Activated naive CD4-positive, alpha-beta T cell treated with anti-CD3 and anti-CD28 coated beads for 36 hours (primary cell): ENCODE measurements at regions not wholly inside any gene's neighbourhood (a gene's known extent, or its start where the extent isn't known, plus 50 kb on each side); places are given as distances from the start of the nearest gene placed in this dataset.
"Not testable (repeated sequence)": the region's sequence is repeated elsewhere in the genome, so short reads cannot be mapped to it uniquely, and the experiment has no call there.

ENCODE experiments used
- CTCF ChIA-PET: fragments of 350-600 bp; sonication (Branson Sonifier 250); formaldehyde crosslinking; loops from one replicate; lab custom pipeline; 2021; ENCODE audit warnings: antibody characterized with exemption; lab: Charles Lee
- DNase-seq: peaks from one replicate; pipeline ENCODE4 v3.0.0-alpha.2; 2020
- H3K27ac Mint-ChIP-seq: one replicate; pipeline ENCODE4 v1.8.0; 2021; ENCODE audit warnings: mild to moderate bottlenecking, mixed read lengths
- H3K27me3 Mint-ChIP-seq: one replicate; pipeline ENCODE4 v1.8.0; 2021; ENCODE audit warnings: low read depth, mixed read lengths
- H3K36me3 Mint-ChIP-seq: one replicate; pipeline ENCODE4 v1.8.0; 2021; ENCODE audit warnings: low read depth, mixed read lengths
- H3K4me1 Mint-ChIP-seq: one replicate; pipeline ENCODE4 v1.8.0; 2021; ENCODE audit warnings: low read depth, mixed read lengths
- H3K4me3 Mint-ChIP-seq: one replicate; pipeline ENCODE4 v1.8.0; 2021; ENCODE audit warnings: mild to moderate bottlenecking, moderate library complexity, mixed read lengths
- H3K9me3 Mint-ChIP-seq: one replicate; pipeline ENCODE4 v1.8.0; 2021; ENCODE audit warnings: mixed read lengths
- intact Hi-C: fragments of 100-400 bp; cut with micrococcal nuclease; formaldehyde crosslinking; loops from one replicate; pipeline ENCODE4 v1.15.1; 2023

GRCh38 chr3:152683521-152683999 lies 151.4 kb upstream of the P2RY1 start:
- H3K4me3 Mint-ChIP-seq: no peak overlapping the region
- no peaks in the 10 kb centered on the region for H3K4me1 Mint-ChIP-seq
- CTCF ChIA-PET: no interaction called here
- H3K27me3 Mint-ChIP-seq: peaks cover 9% of the 10 kb centered on the region
- H3K36me3 Mint-ChIP-seq: no peaks in the 10 kb centered on the region
- H3K27ac Mint-ChIP-seq: no peak overlapping the region
- no peak for DNase-seq
- no peaks in the 10 kb centered on the region for H3K9me3 Mint-ChIP-seq
- intact Hi-C loops: no loop called here

GRCh38 chr3:152684279-152684678 lies 150.7 kb upstream of the P2RY1 start:
- no peaks in the 10 kb centered on the region for H3K9me3 Mint-ChIP-seq
- no peak overlapping the region for H3K27ac Mint-ChIP-seq
- peaks cover 9% of the 10 kb centered on the region for H3K27me3 Mint-ChIP-seq
- CTCF ChIA-PET: no interaction called here
- no peaks in the 10 kb centered on the region for H3K4me1 Mint-ChIP-seq
- H3K36me3 Mint-ChIP-seq: no peaks in the 10 kb centered on the region
- H3K4me3 Mint-ChIP-seq: no peak overlapping the region
- DNase-seq: no peak
- intact Hi-C loops: no loop called here

- intact Hi-C loops: no loop called here
- DNase-seq: no peak
- CTCF ChIA-PET: no interaction called here
- H3K36me3 Mint-ChIP-seq: no peaks in the 10 kb centered on the region
- H3K4me3 Mint-ChIP-seq: no peak overlapping the region
- no peaks in the 10 kb centered on the region for H3K4me1 Mint-ChIP-seq
- H3K9me3 Mint-ChIP-seq: peaks cover 1% of the 10 kb centered on the region
- peaks cover 4% of the 10 kb centered on the region for H3K27me3 Mint-ChIP-seq
- no peak overlapping the region for H3K27ac Mint-ChIP-seq
Measured at GRCh38 chr3:152688313-152688712, 146.6 kb upstream of the P2RY1 start.

GRCh38 chr3:152692326-152692725 lies 142.6 kb upstream of the P2RY1 start:
- H3K4me1 Mint-ChIP-seq, intact Hi-C loops, H3K9me3 Mint-ChIP-seq, DNase-seq, H3K36me3 Mint-ChIP-seq, H3K27me3 Mint-ChIP-seq, H3K27ac Mint-ChIP-seq, H3K4me3 Mint-ChIP-seq, CTCF ChIA-PET: not testable (repeated sequence)

- H3K27ac Mint-ChIP-seq, H3K36me3 Mint-ChIP-seq, CTCF ChIA-PET, intact Hi-C loops, DNase-seq, H3K9me3 Mint-ChIP-seq, H3K27me3 Mint-ChIP-seq, H3K4me1 Mint-ChIP-seq, H3K4me3 Mint-ChIP-seq: not testable (repeated sequence)
Measured at GRCh38 chr3:152693521-152694250, 141.2 kb upstream of the P2RY1 start.

GRCh38 chr3:152695840-152696239 lies 139.1 kb upstream of the P2RY1 start:
- no peak overlapping the region for H3K27ac Mint-ChIP-seq
- CTCF ChIA-PET: interaction anchor here (0.6 kb wide), 1 partner anchor 41 kb away, joined by 3 read pairs; no protein-coding TSS in a partner anchor
- H3K4me3 Mint-ChIP-seq: no peak overlapping the region
- no peaks in the 10 kb centered on the region for H3K27me3 Mint-ChIP-seq
- H3K36me3 Mint-ChIP-seq: no peaks in the 10 kb centered on the region
- intact Hi-C loops: no loop called here
- H3K4me1 Mint-ChIP-seq: no peaks in the 10 kb centered on the region
- H3K9me3 Mint-ChIP-seq: peaks cover 1% of the 10 kb centered on the region
- DNase-seq: no peak

GRCh38 chr3:152696962-152697361 lies 138.0 kb upstream of the P2RY1 start:
- CTCF ChIA-PET: no interaction called here
- Mint-ChIP-seq H3K4me1 (no peaks in the 10 kb centered on the region), H3K9me3 (no peaks in the 10 kb centered on the region), H3K27me3 (peaks cover 2% of the 10 kb centered on the region), H3K36me3 (no peaks in the 10 kb centered on the region), H3K27ac (no peak overlapping the region), H3K4me3 (no peak overlapping the region)
- no peak for DNase-seq
- intact Hi-C loops: no loop called here

- no peak for DNase-seq
- peaks cover 2% of the 10 kb centered on the region for H3K27me3 Mint-ChIP-seq
- CTCF ChIA-PET: interaction anchor here (0.7 kb wide), 1 partner anchor 218 kb away, joined by 4 read pairs; no protein-coding TSS in a partner anchor
- no peak overlapping the region for H3K27ac Mint-ChIP-seq
- intact Hi-C loops: no loop called here
- H3K4me1 Mint-ChIP-seq: no peaks in the 10 kb centered on the region
- H3K36me3 Mint-ChIP-seq: no peaks in the 10 kb centered on the region
- H3K4me3 Mint-ChIP-seq: no peak overlapping the region
- no peaks in the 10 kb centered on the region for H3K9me3 Mint-ChIP-seq
Measured at GRCh38 chr3:152703245-152703890, 131.6 kb upstream of the P2RY1 start.

GRCh38 chr3:152706991-152707713 lies 127.8 kb upstream of the P2RY1 start:
- H3K4me3 Mint-ChIP-seq: no peak overlapping the region
- DNase-seq: no peak
- H3K27me3 Mint-ChIP-seq: no peaks in the 10 kb centered on the region
- H3K4me1 Mint-ChIP-seq: no peaks in the 10 kb centered on the region
- H3K9me3 Mint-ChIP-seq: no peaks in the 10 kb centered on the region
- no peaks in the 10 kb centered on the region for H3K36me3 Mint-ChIP-seq
- H3K27ac Mint-ChIP-seq: no peak overlapping the region
- CTCF ChIA-PET: no interaction called here
- intact Hi-C loops: no loop called here

- no peaks in the 10 kb centered on the region for H3K9me3 Mint-ChIP-seq
- H3K27me3 Mint-ChIP-seq: no peaks in the 10 kb centered on the region
- H3K4me3 Mint-ChIP-seq: no peak overlapping the region
- DNase-seq: no peak
- no peak overlapping the region for H3K27ac Mint-ChIP-seq
- intact Hi-C loops: no loop called here
- no peaks in the 10 kb centered on the region for H3K4me1 Mint-ChIP-seq
- CTCF ChIA-PET: no interaction called here
- no peaks in the 10 kb centered on the region for H3K36me3 Mint-ChIP-seq
Measured at GRCh38 chr3:152709659-152710058, 125.3 kb upstream of the P2RY1 start.

GRCh38 chr3:152710549-152710948 lies 124.4 kb upstream of the P2RY1 start:
- H3K4me1 Mint-ChIP-seq: no peaks in the 10 kb centered on the region
- no peaks in the 10 kb centered on the region for H3K36me3 Mint-ChIP-seq
- no peaks in the 10 kb centered on the region for H3K9me3 Mint-ChIP-seq
- DNase-seq: no peak
- no peak overlapping the region for H3K27ac Mint-ChIP-seq
- CTCF ChIA-PET: no interaction called here
- H3K4me3 Mint-ChIP-seq: no peak overlapping the region
- intact Hi-C loops: no loop called here
- no peaks in the 10 kb centered on the region for H3K27me3 Mint-ChIP-seq

- no peaks in the 10 kb centered on the region for H3K27me3 Mint-ChIP-seq
- CTCF ChIA-PET: no interaction called here
Measured at GRCh38 chr3:152713989-152714388, 120.9 kb upstream of the P2RY1 start.

More at GRCh38 chr3:152713989-152714388, 120.9 kb upstream of the P2RY1 start:
- Mint-ChIP-seq H3K4me3 (no peak overlapping the region), H3K27ac (no peak overlapping the region), H3K4me1 (no peaks in the 10 kb centered on the region), H3K9me3 (no peaks in the 10 kb centered on the region), H3K36me3 (no peaks in the 10 kb centered on the region)
- intact Hi-C loops: no loop called here
- no peak for DNase-seq
